ENCODE measurements at regions not wholly inside any gene's neighbourhood (a gene's known extent, or its start where the extent isn't known, plus 50 kb on each side); places are given as distances from the start of the nearest gene placed in this dataset.

GRCh38 chr19:41495589-41495988 lies 52.6 kb downstream of the ERICH4 start:
- in situ Hi-C loops (cut with MboI; ENCODE audit: low sequenced_read_pairs, unreplicated experiment) = no loop called here
- TF ChIP-seq CTCF (IDR thresholded peaks at IDR 0.05; ENCODE audit: borderline replicate concordance, control extremely low read depth, extremely low read depth, insufficient read depth, missing control alignments) = no peak
- no peak for DNase-seq (ENCODE audit: low spot score)

GRCh38 chr19:41499899-41500298 lies 56.9 kb downstream of the ERICH4 start:
- in situ Hi-C loops (cut with MboI; ENCODE audit: low sequenced_read_pairs, unreplicated experiment) = no loop called here
- no peak for DNase-seq (ENCODE audit: low spot score)
- TF ChIP-seq CTCF (IDR thresholded peaks at IDR 0.05; ENCODE audit: borderline replicate concordance, control extremely low read depth, extremely low read depth, insufficient read depth, missing control alignments) = no peak

GRCh38 chr19:41500443-41500842 lies 57.5 kb downstream of the ERICH4 start:
- DNase-seq (ENCODE audit: low spot score) = no peak
- in situ Hi-C loops (cut with MboI; ENCODE audit: low sequenced_read_pairs, unreplicated experiment) = no loop called here
- TF ChIP-seq CTCF (IDR thresholded peaks at IDR 0.05; ENCODE audit: borderline replicate concordance, control extremely low read depth, extremely low read depth, insufficient read depth, missing control alignments) = no peak

- TF ChIP-seq CTCF (IDR thresholded peaks at IDR 0.05; ENCODE audit: borderline replicate concordance, control extremely low read depth, extremely low read depth, insufficient read depth, missing control alignments) = no peak
- DNase-seq (ENCODE audit: low spot score) = no peak
- in situ Hi-C loops (cut with MboI; ENCODE audit: low sequenced_read_pairs, unreplicated experiment) = no loop called here
Observed at GRCh38 chr19:41501854-41502253, 58.9 kb downstream of the ERICH4 start.

DNA sequence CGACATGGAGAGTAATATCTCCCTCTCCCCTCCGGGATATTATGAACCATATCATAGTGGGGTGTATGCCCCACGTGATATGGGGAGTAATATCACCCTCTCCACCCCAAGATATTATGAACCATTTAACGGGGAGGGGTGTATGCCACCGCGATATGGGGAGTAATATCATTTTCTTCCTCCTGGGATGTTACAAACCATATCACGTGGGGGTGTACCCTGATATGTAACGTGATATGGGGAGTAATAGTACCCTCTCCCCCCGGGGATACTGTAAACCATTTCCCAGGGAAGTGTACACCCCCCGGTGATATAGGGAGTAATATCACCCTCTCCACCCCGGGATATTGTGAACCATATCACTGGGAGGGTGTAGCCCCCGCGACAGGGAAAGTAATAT lies 62.1 kb downstream of the ERICH4 start:
- in situ Hi-C loops (cut with MboI; ENCODE audit: low sequenced_read_pairs, unreplicated experiment) = no loop called here
- TF ChIP-seq CTCF (IDR thresholded peaks at IDR 0.05; ENCODE audit: borderline replicate concordance, control extremely low read depth, extremely low read depth, insufficient read depth, missing control alignments) = no peak
- DNase-seq (ENCODE audit: low spot score) = no peak

DNA sequence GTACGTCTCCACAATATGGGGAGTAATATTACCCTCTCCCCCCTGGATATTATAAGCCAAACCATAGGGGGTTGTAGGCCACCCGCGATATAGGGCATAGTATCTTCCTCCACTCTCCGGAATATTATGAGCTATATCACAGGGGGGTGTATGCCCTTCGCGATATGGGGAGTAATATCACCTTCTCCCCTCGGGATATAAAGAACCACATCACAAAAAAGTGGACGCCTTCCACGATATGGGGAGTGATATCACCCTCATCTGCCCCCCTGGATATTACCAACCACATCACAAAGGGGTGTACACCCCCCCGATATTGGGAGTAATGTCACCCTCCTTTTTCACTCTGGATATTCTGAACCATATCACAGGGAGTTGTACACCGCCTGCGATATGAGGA lies 65.5 kb upstream of the CEACAM21 start:
- no peak for TF ChIP-seq CTCF (IDR thresholded peaks at IDR 0.05; ENCODE audit: borderline replicate concordance, control extremely low read depth, extremely low read depth, insufficient read depth, missing control alignments)
- no peak for DNase-seq (ENCODE audit: low spot score)
- in situ Hi-C loops (cut with MboI; ENCODE audit: low sequenced_read_pairs, unreplicated experiment) = no loop called here

GRCh38 chr19:41511628-41512027 lies 64.3 kb upstream of the CEACAM21 start:
- TF ChIP-seq CTCF (IDR thresholded peaks at IDR 0.05; ENCODE audit: borderline replicate concordance, control extremely low read depth, extremely low read depth, insufficient read depth, missing control alignments) = no peak
- no peak for DNase-seq (ENCODE audit: low spot score)
- in situ Hi-C loops (cut with MboI; ENCODE audit: low sequenced_read_pairs, unreplicated experiment) = no loop called here

Measured in GM13976 (cell line).